GM04503 (cell line): ENCODE measurements at regions not wholly inside any gene's neighbourhood (a gene's known extent, or its start where the extent isn't known, plus 50 kb on each side); places are given as distances from the start of the nearest gene placed in this dataset.

Source experiments
- DNase-seq: peaks from one replicate; pipeline ENCODE4 v3.0.0-alpha.2; 2012; ENCODE audit warnings: low read depth

GRCh38 chr15:69954666-69955065 lies 143.1 kb downstream of the TLE3 start:
- no peak for DNase-seq

- no peak for DNase-seq
Observed at GRCh38 chr15:69955240-69955894, 142.3 kb downstream of the TLE3 start.

- no peak for DNase-seq
Observed at GRCh38 chr15:69956417-69956816, 141.3 kb downstream of the TLE3 start.

- DNase-seq, result no peak
Observed at GRCh38 chr15:69957175-69957574, 140.5 kb downstream of the TLE3 start.

- DNase-seq, result no peak
Observed at GRCh38 chr15:69958496-69959084, 139.1 kb downstream of the TLE3 start.

GRCh38 chr15:69962561-69962960 lies 135.2 kb downstream of the TLE3 start:
- no peak for DNase-seq

GRCh38 chr15:69963385-69963784 lies 134.3 kb downstream of the TLE3 start:
- DNase-seq, result no peak

- DNase-seq, result no peak
Observed at GRCh38 chr15:69971771-69972170, 125.9 kb downstream of the TLE3 start.

GRCh38 chr15:69972436-69972835 lies 125.3 kb downstream of the TLE3 start:
- no peak for DNase-seq

GRCh38 chr15:69973102-69973714 lies 124.5 kb downstream of the TLE3 start:
- no peak for DNase-seq

GRCh38 chr15:69973880-69974279 lies 123.8 kb downstream of the TLE3 start:
- DNase-seq, result no peak

GRCh38 chr15:69974321-69974720 lies 123.4 kb downstream of the TLE3 start:
- DNase-seq, result no peak

GRCh38 chr15:69976366-69976994 lies 121.2 kb downstream of the TLE3 start:
- DNase-seq, result no peak

GRCh38 chr15:69978603-69979002 lies 119.1 kb downstream of the TLE3 start:
- DNase-seq, result no peak

GRCh38 chr15:69979262-69979661 lies 118.5 kb downstream of the TLE3 start:
- no peak for DNase-seq

GRCh38 chr15:69979783-69980182 lies 117.9 kb downstream of the TLE3 start:
- DNase-seq, result no peak

- no peak for DNase-seq
Observed at GRCh38 chr15:69980341-69981059, 117.2 kb downstream of the TLE3 start.

- DNase-seq, result no peak
Observed at GRCh38 chr15:69982037-69982436, 115.7 kb downstream of the TLE3 start.

- DNase-seq, result no peak
Observed at GRCh38 chr15:69983696-69984265, 113.9 kb downstream of the TLE3 start.

- DNase-seq, result no peak
Observed at GRCh38 chr15:69987492-69988489, 109.9 kb downstream of the TLE3 start.
